ENCODE measurements at regions not wholly inside any gene's neighbourhood (a gene's known extent, or its start where the extent isn't known, plus 50 kb on each side); places are given as distances from the start of the nearest gene placed in this dataset.

DNA sequence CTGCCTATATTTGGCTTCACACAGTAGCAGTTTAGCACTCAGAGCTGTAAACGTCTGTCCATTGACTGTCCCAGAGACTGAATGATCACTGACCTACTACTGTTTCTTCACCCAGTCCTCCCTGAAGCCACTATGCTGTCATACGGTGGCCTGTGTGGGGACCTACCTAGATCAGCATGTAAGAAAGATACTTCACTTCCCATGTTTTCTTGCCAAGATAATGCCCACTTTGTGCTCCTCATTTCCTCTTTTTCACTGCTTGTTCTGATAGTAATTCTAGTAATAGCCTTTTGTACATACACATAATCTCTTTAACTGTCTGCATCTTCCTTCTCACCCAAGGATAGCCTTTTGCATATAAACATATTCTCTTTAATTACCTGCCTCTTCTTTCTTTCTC is 109.9 kb upstream of the TIAM2 start:
- DNase-seq (ENCODE audit: low spot score): no peak

DNA sequence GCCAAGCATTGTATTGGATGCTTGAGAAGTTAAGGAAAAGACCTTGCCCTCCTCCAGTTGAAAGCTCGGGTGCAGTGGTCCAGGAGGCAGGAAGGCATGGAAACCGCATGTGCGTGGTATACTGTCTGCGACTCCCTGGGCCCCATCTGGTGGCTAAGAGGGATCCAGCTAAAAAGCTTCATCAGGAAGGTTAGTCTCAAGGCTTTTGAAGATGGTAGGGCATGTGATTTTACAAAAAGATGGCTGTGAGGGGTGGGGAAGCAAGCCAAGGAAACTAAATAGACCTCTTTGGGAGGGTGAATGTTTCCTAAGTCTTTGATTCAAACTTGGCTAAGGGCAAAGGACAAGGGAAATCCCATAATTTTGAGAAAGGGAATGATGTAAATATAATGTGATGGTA is 109.1 kb upstream of the TIAM2 start:
- no peak for DNase-seq (ENCODE audit: low spot score)

DNA sequence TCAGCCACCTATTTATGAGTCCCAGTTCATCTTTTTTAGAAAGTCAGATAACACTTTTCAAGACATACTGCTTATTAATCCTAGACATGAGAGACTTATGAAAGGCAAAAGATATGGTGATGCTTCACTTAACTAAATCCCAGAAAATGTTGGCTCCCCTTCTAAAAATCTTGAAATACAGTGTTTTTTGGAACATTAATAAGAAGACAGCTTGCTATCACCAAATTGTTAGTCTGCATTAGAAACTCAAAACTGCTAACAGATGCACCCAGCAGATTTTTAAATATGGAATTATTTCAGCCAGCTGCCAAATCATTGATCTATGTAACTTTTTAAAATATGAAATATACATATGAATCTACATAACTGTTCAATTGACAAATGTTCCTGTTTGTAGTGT is 108.6 kb upstream of the TIAM2 start:
- DNase-seq (ENCODE audit: low spot score): no peak

DNA sequence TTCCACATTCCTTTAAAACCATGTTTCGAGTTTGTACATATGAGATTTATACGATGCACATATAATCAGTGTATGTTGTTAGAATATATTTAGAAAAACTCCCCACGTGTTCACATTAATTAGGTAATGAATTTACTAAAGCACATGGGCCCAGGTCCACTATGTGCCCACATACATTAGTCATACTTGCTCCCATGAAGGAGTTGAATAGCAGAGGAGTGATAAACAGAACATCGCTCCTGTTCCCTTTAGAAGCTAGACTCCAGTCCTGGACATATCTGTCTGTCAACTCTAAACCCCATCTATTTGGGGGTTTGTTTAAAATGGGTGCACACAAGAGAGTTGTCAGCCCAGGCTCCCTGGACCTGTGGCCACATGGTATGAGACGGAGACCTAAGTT is 108.1 kb upstream of the TIAM2 start:
- DNase-seq (ENCODE audit: low spot score): no peak

DNA sequence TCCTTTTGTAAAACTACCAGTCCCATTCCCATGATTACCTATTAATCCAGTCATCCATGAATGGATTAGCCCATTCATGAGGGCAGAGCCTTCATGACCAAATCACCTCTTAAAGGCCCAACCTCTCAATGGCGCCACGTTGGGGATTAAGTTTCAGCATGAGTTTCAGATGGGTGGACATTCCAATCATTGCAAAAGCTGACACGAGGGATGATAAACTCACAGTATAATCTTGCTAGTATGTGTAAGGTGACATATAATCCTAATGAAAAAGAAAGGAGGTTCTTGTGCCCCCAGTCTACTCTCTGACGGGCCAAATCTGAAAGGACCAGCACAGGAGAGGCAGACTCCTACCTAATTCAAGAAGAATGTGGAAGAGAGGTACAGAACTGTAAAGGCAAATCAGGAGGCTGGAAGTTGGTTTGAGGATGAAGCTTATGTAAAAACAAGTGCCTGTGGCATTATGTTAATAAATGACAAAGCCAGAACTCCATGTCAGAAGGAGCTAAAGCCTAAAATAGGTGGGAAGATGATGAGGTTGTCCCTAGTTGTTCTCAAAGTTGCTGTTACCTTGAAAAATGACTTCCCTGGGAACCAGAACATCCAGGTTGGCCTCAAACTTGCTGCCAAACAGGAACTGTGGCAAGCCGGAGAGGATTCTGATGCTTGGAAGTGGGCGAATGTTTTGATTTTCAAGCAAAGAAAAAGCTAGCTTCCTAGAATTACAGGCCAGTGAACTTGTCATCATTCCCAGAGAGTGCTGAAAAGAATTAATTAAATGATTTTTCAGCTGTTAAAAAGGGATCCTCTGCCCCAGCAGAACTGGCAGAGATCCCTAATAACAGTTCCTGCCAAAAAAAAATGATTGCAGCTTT is 106.5 kb upstream of the TIAM2 start:
- DNase-seq (ENCODE audit: low spot score): no peak

DNA sequence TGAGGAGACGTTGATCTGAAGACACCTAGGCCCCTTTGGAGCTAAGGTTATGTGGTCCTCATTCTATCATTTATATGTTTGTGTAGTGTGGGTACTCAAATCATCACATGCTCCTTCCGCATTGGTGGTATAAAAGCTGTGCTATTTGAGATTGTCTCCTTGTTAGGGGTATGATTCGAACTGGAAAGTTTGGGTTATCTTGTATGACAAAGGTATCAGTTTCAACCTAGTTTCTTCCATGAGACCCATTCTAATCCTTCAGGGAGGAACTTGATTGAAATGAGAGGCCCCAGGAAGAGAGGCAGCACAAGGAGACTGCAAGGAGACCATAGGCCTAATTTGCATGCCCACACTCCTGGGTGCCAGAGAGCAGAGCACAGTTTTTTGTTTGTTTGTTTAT is 104.2 kb upstream of the TIAM2 start:
- DNase-seq (ENCODE audit: low spot score): no peak

DNA sequence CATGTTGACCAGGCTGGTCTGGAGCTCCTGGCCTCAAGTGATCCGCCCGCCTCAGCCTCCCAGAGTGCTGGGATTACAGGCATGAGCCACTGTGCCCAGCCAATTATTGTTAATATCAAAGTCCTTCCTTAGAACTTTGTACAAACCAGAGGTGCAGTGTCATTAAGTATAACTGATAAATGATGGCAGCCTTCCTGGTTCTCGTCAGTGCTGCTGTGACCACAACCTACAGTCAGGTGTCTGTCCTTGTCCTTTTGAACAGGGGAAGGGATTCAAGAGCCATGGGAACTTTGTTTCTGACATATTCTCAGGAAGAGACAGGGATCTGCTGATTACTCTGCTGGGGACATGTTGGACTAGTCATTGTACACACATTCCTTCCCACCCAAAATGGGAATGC is 103.2 kb upstream of the TIAM2 start:
- no peak for DNase-seq (ENCODE audit: low spot score)

DNA sequence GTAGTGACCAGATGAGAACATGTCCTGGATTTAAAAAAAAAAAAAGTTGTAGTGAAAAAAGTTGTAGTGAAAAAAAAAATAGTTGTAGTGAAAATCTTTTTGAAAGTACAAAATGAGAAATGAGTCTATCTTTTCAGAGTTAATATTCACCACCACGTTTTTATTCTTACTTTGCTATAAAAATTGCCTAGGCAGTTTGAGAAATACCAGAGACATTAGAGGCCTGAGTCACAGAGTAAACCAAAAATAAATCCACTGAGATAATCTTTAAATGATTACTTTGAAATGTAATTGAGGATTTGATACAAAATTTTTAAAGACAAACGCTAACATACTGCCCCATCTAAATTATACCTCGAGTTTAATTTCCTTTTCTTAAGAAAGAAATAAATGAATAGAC is 101.2 kb upstream of the TIAM2 start:
- no peak for DNase-seq (ENCODE audit: low spot score)

DNA sequence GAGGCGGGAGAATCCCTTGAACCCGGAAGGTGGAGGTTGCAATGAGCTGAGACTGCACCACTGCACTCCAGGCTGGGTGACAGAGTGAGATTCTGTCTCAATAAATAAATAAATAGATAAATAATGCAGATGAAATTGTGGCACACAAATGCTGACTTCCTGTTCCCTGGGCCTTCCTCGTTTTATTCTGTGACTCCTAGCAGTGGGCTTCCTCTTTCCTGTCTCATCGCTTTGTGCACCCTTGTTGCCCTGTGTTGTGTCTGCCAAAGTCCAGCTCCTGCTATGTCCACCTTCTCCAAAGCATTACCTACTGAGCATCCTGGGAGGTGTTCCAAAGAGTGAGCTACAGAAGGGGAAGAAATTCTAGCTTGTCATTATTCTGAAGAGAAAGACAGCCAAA is 100.2 kb upstream of the TIAM2 start:
- DNase-seq (ENCODE audit: low spot score): no peak

DNA sequence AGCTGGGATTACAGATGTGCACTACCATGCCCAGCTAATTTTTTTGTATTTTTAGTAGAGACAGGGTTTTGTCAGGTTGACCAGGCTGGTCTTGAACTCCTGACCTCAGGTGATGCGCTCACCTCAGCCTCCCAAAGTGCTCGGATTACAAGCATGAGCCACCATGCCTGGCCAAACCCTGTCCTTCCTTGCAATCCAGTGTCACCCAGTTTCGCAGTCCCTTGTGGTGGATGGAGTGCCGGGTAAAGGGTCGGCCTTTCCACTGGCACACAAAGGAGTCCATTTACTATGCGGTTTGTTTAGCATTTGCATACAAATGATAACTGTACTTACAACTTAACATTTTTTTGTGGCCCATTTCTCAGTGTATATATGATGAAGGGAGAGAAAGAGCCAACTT is 99.3 kb upstream of the TIAM2 start:
- DNase-seq (ENCODE audit: low spot score): no peak

DNA sequence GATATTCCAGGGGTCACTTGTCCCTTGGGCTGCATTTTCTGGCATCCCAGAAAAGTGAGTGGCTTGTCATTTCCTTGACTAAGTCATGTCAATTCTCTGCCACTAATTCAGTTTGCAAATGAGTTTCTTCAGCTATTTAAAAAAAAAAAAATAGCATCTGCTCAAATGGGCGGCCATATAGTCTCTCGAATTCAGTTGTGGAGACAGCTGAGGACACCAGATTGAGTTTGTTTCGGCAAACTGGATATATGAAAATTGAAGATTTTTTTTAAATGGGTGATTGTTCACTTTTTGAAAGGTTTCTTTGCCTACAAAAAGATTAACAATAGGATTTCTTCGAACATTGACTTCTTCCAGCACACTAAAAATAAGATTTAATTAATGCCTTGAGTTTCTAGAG is 96.3 kb upstream of the TIAM2 start:
- no peak for DNase-seq (ENCODE audit: low spot score)

DNA sequence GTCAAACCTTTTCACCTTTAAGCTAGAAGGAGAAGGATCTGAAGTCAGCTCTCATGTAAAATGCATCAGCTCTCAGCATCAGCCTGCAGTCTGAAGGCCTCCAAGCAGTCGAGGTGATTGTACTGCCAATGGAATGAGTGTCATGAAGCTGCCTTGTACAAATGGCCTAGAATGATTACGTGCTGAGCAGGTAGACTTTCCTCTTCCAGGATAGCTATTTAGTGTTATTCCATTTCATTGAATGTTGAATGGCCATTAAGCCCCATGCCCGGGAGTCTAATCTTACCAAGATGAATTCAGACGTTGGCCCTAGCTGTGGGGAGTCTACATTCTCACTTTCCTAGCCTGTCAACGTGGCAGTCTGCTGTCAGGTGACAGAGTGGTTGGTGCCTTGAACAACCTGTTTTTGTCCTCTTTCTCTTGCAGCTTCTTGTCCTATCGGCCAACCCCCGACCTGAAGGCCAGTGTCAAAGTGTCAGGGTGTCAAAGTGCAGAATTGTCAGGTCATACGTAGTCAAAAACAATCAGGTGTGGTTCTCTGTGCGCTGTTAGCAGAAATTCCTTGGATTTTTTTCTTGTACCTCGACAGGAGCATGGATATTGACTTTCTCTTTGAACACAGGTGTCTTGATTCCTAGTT is 95.2 kb upstream of the TIAM2 start:
- no peak for DNase-seq (ENCODE audit: low spot score)

DNA sequence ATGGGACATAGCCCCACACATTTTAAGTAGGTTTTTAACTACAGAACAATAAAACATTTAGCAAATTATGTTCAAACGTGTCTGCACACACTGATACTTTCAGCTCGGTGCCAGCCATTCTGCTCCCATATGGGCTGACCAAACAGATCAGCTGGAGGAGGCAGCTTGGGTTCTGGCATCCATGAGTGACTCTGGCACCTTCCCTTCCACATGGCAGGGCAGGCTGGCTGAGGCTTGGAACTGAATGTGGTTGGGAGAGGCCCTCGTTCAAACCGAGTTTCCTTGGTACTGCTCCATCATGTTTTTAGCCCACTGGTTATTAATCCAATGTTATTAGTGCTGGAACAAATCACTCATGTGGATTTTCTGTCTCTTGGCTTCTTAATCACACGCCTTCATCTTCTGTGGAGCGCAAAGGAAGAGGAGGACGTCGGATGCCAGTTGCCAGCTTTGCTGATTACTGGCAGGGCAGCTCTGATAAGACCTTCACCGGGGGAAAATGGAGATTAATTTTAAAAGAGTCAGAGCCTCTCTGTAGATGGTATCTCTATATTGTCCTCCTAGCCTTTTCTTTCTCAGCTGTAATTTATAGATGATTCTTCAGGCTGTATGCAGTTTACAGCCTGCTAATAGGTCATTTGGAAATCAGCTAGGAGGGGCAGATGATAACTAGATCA is 93.1 kb upstream of the TIAM2 start:
- no peak for DNase-seq (ENCODE audit: low spot score)

DNA sequence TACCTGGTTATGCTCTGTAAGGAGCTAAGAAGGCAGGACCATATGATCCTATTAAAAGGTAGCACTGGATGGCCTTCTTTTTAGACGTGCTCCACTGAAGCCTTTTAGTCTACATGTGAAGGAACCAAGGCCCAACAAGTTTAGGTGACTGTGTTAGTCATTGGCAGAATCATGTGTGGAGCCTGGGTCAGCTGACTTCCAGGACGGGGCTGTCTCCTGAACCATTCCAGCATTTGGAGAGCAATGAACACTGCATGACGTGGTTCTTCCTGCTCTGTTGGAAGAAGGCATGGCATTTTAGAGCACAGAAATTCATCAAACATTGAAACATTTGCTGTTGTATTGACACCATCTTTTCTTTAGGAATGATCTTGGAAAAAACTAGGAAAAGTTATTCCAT is 87.8 kb upstream of the TIAM2 start:
- DNase-seq (ENCODE audit: low spot score): no peak

DNA sequence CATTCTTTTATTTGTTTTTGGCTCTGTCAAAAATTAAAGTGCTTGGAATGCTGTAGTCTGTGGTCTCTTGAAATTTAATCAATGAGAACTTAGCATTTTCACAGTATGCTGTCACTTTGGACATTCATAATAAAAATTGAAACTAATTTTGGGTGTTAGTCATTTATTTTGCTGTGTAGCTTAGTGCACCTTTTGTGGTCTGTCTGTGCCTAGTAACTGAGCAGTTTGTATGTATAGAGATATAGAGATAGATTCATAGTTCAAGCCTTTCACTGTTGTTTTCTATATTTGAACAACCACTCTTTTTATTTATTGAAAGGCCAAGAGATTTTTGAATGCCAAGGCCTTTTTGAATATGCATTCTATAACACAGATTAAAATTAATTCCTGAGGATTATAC is 86.4 kb upstream of the TIAM2 start:
- DNase-seq (ENCODE audit: low spot score): no peak

DNA sequence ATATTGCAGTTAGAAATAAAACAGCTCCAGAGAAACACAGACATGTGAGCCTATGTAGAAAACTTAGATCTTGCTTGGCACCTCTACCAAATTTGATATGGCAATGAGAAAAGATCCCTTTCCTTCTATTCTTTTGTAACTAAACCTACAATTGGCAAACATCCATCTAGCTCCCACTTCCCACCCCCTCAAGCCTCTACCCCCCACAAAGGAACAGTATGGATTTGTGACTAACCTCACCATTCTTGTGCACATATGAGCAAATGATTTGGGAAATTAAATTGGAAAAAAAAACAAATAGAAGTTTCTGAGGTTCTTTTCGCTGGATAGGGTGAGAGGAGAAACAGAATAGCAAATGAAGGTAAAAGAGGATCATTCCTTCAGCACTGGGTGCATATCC is 85.8 kb upstream of the TIAM2 start:
- DNase-seq (ENCODE audit: low spot score): no peak

DNA sequence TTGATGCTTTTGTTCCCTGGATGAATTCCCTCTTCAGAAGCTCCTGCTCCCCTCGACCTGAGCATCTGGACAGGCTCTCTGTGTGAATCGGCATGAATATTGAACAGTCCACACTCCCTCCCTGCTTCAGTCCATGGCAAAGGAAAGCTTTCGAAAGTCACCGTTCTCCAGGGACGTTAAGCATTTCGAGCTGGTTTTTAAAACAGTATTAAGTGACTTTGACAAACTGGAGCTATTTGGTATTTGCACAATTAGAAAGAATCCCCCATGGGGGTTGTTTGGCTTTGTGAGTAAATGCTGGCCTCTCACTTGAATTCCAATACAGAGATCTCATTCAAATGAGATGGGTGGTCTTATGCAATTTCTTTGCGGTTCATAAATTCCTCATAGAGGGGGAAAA is 85.3 kb upstream of the TIAM2 start:
- no peak for DNase-seq (ENCODE audit: low spot score)

DNA sequence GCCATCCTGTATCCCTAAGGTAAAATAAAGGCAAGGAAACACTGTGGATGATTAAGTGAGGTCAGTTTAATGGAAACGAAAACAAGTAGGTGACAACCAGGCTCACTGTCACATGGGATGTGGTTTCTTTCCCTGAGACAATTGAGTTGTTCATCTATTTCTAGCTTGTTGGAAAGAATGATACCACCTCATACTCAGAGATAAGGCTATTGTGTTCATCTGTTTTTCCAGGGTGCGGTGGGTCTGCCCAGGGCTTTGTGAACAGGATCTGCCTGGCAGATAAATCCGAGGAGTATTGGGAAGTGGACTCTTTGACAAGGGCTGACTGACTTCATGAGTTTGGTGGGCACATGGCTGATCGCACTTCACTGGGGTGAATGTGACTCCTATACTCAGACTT is 80.8 kb upstream of the TIAM2 start:
- DNase-seq (ENCODE audit: low spot score): no peak

DNA sequence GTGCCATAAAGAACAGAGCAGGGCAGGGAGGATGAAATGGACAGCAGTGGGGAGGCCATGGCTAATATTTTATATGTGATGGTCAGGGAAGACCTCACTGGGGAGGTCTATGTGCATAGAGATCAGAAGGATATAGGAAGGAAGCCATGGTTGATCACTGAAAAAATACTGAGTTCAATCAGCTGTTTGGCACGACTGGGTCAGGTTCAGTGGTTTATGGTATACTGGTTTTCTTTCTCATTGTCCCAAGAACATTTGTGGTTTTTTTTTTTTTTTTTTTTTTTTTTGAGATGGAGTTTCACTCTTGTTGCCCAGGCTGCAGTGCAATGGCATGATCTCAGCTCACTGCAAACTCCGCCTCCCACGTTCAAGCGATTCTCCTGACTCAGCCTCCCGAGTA is 78.3 kb upstream of the TIAM2 start:
- no peak for DNase-seq (ENCODE audit: low spot score)

DNA sequence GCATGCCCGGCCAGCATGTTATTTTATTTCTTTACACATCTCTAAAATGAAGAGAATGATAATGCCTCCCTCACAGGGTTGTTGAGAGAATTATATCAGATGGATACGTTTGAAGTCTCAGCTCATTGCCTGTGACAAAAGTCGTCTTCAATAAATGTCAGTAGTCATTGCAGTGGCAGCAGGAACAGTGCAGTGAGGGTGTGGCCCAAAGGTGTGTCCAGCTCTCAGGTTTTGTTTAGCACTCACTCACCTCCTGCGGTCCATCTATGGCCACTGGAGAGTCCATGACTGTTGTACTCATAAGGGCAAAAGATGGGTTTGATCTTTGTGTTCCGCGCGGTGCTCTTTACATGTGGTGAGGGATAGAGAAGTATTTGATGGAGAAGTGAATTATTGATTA is 77.2 kb upstream of the TIAM2 start:
- no peak for DNase-seq (ENCODE audit: low spot score)

DNA sequence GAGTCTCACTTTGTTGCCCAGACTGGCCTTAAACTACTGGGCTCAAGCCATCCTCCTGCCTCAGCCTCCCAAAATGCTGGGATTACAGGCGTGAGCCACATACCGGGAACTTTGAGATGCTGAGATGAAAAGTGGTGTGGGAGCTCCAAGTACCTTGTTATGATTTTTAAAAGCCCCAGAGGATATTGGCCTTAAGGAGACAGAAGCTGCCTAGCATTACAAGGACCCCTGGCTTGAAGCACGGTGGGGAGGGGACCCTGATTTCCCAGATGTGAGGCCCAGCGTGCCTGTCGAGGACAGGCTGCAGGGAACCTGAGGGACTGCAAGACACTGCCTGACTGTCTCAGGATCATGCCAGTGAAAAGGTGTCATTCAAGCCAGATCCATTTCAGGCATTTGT is 75.3 kb upstream of the TIAM2 start:
- no peak for DNase-seq (ENCODE audit: low spot score)

DNA sequence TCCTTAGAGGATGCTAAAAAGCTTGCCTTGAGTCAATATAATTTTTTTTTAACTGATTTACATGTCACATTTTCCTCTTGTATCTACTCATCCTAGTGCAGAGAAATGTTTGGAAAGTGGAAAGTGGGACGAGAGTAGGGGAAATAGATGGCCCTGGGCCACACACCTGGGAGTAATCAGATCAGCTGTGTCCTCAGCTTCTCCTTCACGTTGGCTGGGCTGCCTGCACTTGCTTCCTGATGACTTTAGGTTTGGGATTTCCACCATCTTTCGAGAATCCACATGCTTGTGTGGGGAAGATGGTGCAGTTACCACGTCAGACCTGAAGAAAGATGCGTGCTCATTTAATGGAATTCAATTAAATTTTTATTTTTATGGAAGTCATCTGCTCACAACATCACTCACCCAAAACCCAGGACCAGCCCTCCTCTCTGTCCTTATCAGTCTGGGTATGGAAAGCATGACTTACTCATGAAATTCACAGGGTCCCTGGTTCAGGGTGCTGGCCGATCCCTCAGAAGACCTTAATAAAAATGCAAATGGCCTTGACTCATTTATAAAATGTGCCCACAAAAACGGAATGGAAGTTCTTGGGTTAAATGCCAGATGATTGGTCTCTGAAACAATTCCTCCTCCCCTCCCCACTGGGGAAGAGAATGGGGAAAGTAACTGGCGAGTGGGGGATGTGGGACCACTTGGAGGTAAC is 74.5 kb upstream of the TIAM2 start:
- no peak for DNase-seq (ENCODE audit: low spot score)

DNA sequence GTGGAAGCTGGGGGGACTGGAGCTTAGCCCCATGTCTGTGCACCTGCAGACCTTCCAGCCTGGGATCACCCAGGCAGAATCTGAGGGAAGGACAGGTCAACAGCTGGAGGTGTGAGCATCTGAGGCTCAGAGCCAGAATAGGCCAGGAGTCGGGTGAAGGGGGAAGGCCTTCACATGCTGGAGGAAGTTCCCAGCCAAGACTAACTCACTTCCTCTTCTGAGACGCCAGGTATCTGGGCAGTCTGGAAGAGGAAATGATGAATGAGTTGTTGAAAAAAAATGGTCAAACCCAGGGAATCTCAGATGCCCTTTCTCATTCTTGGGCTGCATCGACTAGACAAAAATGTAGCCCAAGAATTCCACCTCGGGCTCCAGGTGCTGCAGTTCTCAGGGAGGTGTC is 73.6 kb upstream of the TIAM2 start:
- DNase-seq (ENCODE audit: low spot score): no peak

All from hematopoietic multipotent progenitor cell treated with erythropoietin and hydrocortisone succinate and interleukin-3 and kit ligand, for 17 days (in vitro differentiated cells).